IMR-90 (cell line): ENCODE measurements at regions not wholly inside any gene's neighbourhood (a gene's known extent, or its start where the extent isn't known, plus 50 kb on each side); places are given as distances from the start of the nearest gene placed in this dataset.

ENCODE experiments used
- ATAC-seq: fragments of 200-7000 bp; cut with Tn5 transposase; 2 replicates; pipeline ENCODE4 v1.9.1; 2020; ENCODE audit warnings: low read depth, mild to moderate bottlenecking, moderate library complexity
- BruUV-seq: library from RNA; stranded (reverse); fragments of 400-500 nt; replicated peaks from 2 replicates; lab custom pipeline; 2021; lab: Mats Ljungman, UMichigan
- CTCF ChIA-PET: fragments of 300-600 bp; formaldehyde crosslinking; extraction: SDS; loops from one replicate; lab custom pipeline; 2021; ENCODE audit warnings: antibody characterized with exemption; lab: Yijun Ruan, JAX
- POLR2A ChIA-PET: fragments of 300-600 bp; sonication (Branson Sonifier 250); formaldehyde crosslinking; loops from one replicate; lab custom pipeline; 2022; ENCODE audit warnings: antibody characterized with exemption; ENCODE audit not compliant: unreplicated experiment; lab: Charles Lee
- DNase-seq: peaks from one replicate; pipeline ENCODE4 v3.0.0; 2013
- H2AFZ ChIP-seq: replicated peaks from 2 replicates; pipeline ENCODE3; 2013; ENCODE audit warnings: low read length, mild to moderate bottlenecking; ENCODE audit not compliant: poor library complexity
- H2AK5ac ChIP-seq: 2 replicates; pipeline ENCODE4 v1.6.1; 2013; ENCODE audit warnings: low read depth, low read length, inconsistent platforms
- H2AK9ac ChIP-seq: replicated peaks from 2 replicates; pipeline ENCODE3; 2013; ENCODE audit warnings: mild to moderate bottlenecking, low read depth, low read length, moderate library complexity; ENCODE audit not compliant: poor library complexity
- H2BK120ac ChIP-seq: 2 replicates; pipeline ENCODE4 v1.6.1; 2013; ENCODE audit warnings: low read depth, low read length, inconsistent platforms
- H2BK15ac ChIP-seq: 3 replicates; pipeline ENCODE4 v1.6.1; 2013; ENCODE audit warnings: low read depth, low read length, inconsistent platforms
- H2BK20ac ChIP-seq: 2 replicates; pipeline ENCODE4 v1.6.1; 2013; ENCODE audit warnings: low read depth, mild to moderate bottlenecking, inconsistent platforms, low read length, moderate library complexity
- H2BK5ac ChIP-seq: 2 replicates; pipeline ENCODE4 v1.6.1; 2013; ENCODE audit warnings: mild to moderate bottlenecking, low read depth, low read length, inconsistent platforms; ENCODE audit not compliant: poor library complexity, severe bottlenecking
- H3K14ac ChIP-seq: replicated peaks from 2 replicates; pipeline ENCODE4 v1.6.1; 2013; ENCODE audit warnings: low read depth, low read length, inconsistent platforms
- H3K18ac ChIP-seq: 2 replicates; pipeline ENCODE4 v1.6.1; 2013; ENCODE audit warnings: low read depth, low read length, control low read depth
- H3K23ac ChIP-seq: 2 replicates; pipeline ENCODE4 v1.6.1; 2013; ENCODE audit warnings: low read depth, low read length, inconsistent platforms
- H3K27ac ChIP-seq: 2 replicates; pipeline ENCODE4 v1.5.1; 2013; ENCODE audit warnings: mild to moderate bottlenecking, control low read depth, low read length; ENCODE audit not compliant: insufficient read depth
- H3K27me3 ChIP-seq: 2 replicates; pipeline ENCODE4 v1.6.1; 2013; ENCODE audit warnings: low read length; ENCODE audit not compliant: control insufficient read depth, insufficient read depth
- H3K36me3 ChIP-seq: 2 replicates; pipeline ENCODE4 v1.6.1; 2013; ENCODE audit warnings: low read length, mixed read lengths; ENCODE audit not compliant: control insufficient read depth, insufficient read depth
- H3K4ac ChIP-seq: 2 replicates; pipeline ENCODE4 v1.6.1; 2013; ENCODE audit warnings: low read depth, low read length, inconsistent platforms
- H3K4me1 ChIP-seq: 2 replicates; pipeline ENCODE4 v1.6.1; 2013; ENCODE audit warnings: low read length, mixed read lengths; ENCODE audit not compliant: control insufficient read depth, insufficient read depth
- H3K4me2 ChIP-seq: 2 replicates; pipeline ENCODE4 v1.6.1; 2013; ENCODE audit warnings: low read depth, mild to moderate bottlenecking, control low read depth, low read length, moderate library complexity
- H3K4me3 ChIP-seq: 2 replicates; pipeline ENCODE4 v1.5.1; 2013; ENCODE audit warnings: low read depth, mild to moderate bottlenecking, control low read depth, low read length, moderate library complexity; ENCODE audit not compliant: insufficient read depth
- H3K56ac ChIP-seq: 2 replicates; pipeline ENCODE4 v1.6.1; 2013; ENCODE audit warnings: low read length, inconsistent platforms; ENCODE audit not compliant: insufficient read depth; ENCODE audit errors: extremely low read depth
- H3K79me1 ChIP-seq, 2 experiments: 2 replicates each; pipeline ENCODE4 v1.6.1; 2013; ENCODE audit warnings: low read length in 2 of 2, inconsistent platforms in 1 of 2, low read depth in 1 of 2
- H3K9ac ChIP-seq: 2 replicates; pipeline ENCODE4 v1.6.1; 2013; ENCODE audit warnings: low read depth, low read length, control low read depth
- H3K9me1 ChIP-seq: 2 replicates; pipeline ENCODE4 v1.6.1; 2013; ENCODE audit warnings: low read length, inconsistent platforms; ENCODE audit not compliant: insufficient read depth
- H3K9me3 ChIP-seq: 2 replicates; pipeline ENCODE4 v1.6.1; 2013; ENCODE audit warnings: low read length; ENCODE audit not compliant: control insufficient read depth, insufficient read depth
- H4K20me1 ChIP-seq: 2 replicates; pipeline ENCODE4 v1.6.1; 2013; ENCODE audit warnings: low read length, inconsistent platforms; ENCODE audit not compliant: insufficient read depth
- H4K5ac ChIP-seq: 2 replicates; pipeline ENCODE4 v1.6.1; 2013; ENCODE audit warnings: mild to moderate bottlenecking, low read depth, low read length, control low read depth
- H4K8ac ChIP-seq, 2 experiments: 2 replicates each; pipeline ENCODE4 v1.6.1; 2013; ENCODE audit warnings: low read depth in 2 of 2, low read length in 2 of 2, control low read depth in 1 of 2, inconsistent platforms in 1 of 2
- H4K91ac ChIP-seq: 2 replicates; pipeline ENCODE4 v1.6.1; 2013; ENCODE audit warnings: low read depth, low read length, inconsistent platforms; ENCODE audit not compliant: insufficient read depth
- BHLHE40 ChIP-seq: fragments of 150-350 bp; IDR thresholded peaks from 2 replicates; pipeline ENCODE4 v1.6.1; 2016; ENCODE audit warnings: mild to moderate bottlenecking, low read depth, low read length
- CEBPB ChIP-seq: IDR thresholded peaks from 2 replicates; pipeline ENCODE4 v1.6.1; 2012; ENCODE audit warnings: low read depth, low read length, improper control_type of control experiment
- CTCF ChIP-seq: conservative IDR thresholded peaks from 2 replicates; pipeline ENCODE4 v1.5.1; 2012; ENCODE audit warnings: mild to moderate bottlenecking, low read depth, low read length, improper control_type of control experiment
- ELK1 ChIP-seq: fragments of 150-350 bp; IDR thresholded peaks from 2 replicates; pipeline ENCODE4 v1.6.1; 2016; ENCODE audit warnings: low read depth, mild to moderate bottlenecking, low read length, moderate library complexity, borderline replicate concordance
- FOS ChIP-seq: fragments of 150-350 bp; IDR thresholded peaks from 2 replicates; pipeline ENCODE4 v1.6.1; 2016; ENCODE audit warnings: low read depth, low read length
- MAFK ChIP-seq: IDR thresholded peaks from 2 replicates; pipeline ENCODE4 v1.6.1; 2012; ENCODE audit warnings: low read depth, low read length, improper control_type of control experiment
- MAZ ChIP-seq: IDR thresholded peaks from 2 replicates; pipeline ENCODE4 v1.6.1; 2012; ENCODE audit warnings: low read depth, mild to moderate bottlenecking, low read length, improper control_type of control experiment, moderate library complexity, borderline replicate concordance
- MXI1 ChIP-seq: IDR thresholded peaks from 2 replicates; pipeline ENCODE4 v1.6.1; 2012; ENCODE audit warnings: low read depth, mild to moderate bottlenecking, low read length, moderate library complexity, borderline replicate concordance
- NFE2L2 ChIP-seq: fragments of 150-350 bp; IDR thresholded peaks from 2 replicates; pipeline ENCODE4 v1.6.1; 2016; ENCODE audit warnings: low read depth, mild to moderate bottlenecking, low read length
- POLR2A ChIP-seq: IDR thresholded peaks from 2 replicates; pipeline ENCODE4 v1.6.1; 2012; ENCODE audit warnings: mild to moderate bottlenecking, low read depth, low read length
- RAD21 ChIP-seq: IDR thresholded peaks from 2 replicates; pipeline ENCODE4 v1.6.1; 2012; ENCODE audit warnings: low read length, improper control_type of control experiment
- RCOR1 ChIP-seq: IDR thresholded peaks from 2 replicates; pipeline ENCODE4 v1.6.1; 2012; ENCODE audit warnings: mild to moderate bottlenecking, low read length, improper control_type of control experiment; ENCODE audit not compliant: insufficient replicate concordance
- RFX5 ChIP-seq: IDR thresholded peaks from 2 replicates; pipeline ENCODE4 v1.8.0; 2012; ENCODE audit warnings: low read depth, mild to moderate bottlenecking, low read length, moderate library complexity
- SMC3 ChIP-seq: fragments of 150-350 bp; IDR thresholded peaks from 2 replicates; pipeline ENCODE4 v1.6.1; 2016; ENCODE audit warnings: low read depth, mild to moderate bottlenecking, antibody characterized with exemption, low read length, moderate library complexity
- USF2 ChIP-seq: fragments of 150-350 bp; IDR thresholded peaks from 2 replicates; pipeline ENCODE4 v1.6.1; 2017; ENCODE audit warnings: mild to moderate bottlenecking, antibody characterized with exemption, low read length, low read depth
- WGBS, 2 experiments: methylation state at CpG; one replicate each; pipeline versions ENCODE4 v1.1.5 to v1.1.7; 2013; ENCODE audit warnings: missing lambda C conversion rate in 2 of 2; ENCODE audit not compliant: insufficient read length in 1 of 2; ENCODE audit errors: extremely low coverage in 2 of 2; 5-methylcytosine and 5-hydroxymethylcytosine counted together
- dilution Hi-C: fragments of 300-500 bp; cut with HindIII; formaldehyde crosslinking; loops from one replicate; pipeline ENCODE4 v1.14.3; 2018; ENCODE audit warnings: low sequenced_read_pairs; ENCODE audit not compliant: unreplicated experiment
- in situ Hi-C: fragments of 300-500 bp; cut with MboI; formaldehyde crosslinking; loops from 3 replicates; pipeline ENCODE4 v1.14.3; 2019; ENCODE audit warnings: low sequenced_read_pairs, inconsistent platforms, mixed read lengths
- intact Hi-C: fragments of 100-400 bp; cut with micrococcal nuclease; formaldehyde crosslinking; loops from 2 replicates; pipeline ENCODE4 v1.10.0; 2022

GRCh38 chr2:107556038-107556627, 270.6 kb upstream of the RGPD4 start:
- DNase-seq (no peak), ATAC-seq (no peak)
- H3K9me3 ChIP-seq = peaks cover 6% of the 10 kb centered on the region
- H3K18ac ChIP-seq = no peak overlapping the region
- dilution Hi-C loops = no loop called here
- in situ Hi-C loops = no loop called here
- no peak overlapping the region for H3K23ac ChIP-seq
- no peak overlapping the region for H3K14ac ChIP-seq
- no peak overlapping the region for H2BK20ac ChIP-seq
- H3K4me1 ChIP-seq = no peaks in the 10 kb centered on the region
- no peak overlapping the region for H2BK5ac ChIP-seq
- no peak overlapping the region for H3K4me3 ChIP-seq
- H3K36me3 ChIP-seq = no peaks in the 10 kb centered on the region
- intact Hi-C loops = no loop called here
- H2AK5ac ChIP-seq = no peak overlapping the region
- H4K20me1 ChIP-seq = no peaks in the 10 kb centered on the region
- no peak overlapping the region for H4K91ac ChIP-seq
- no peak overlapping the region for H3K56ac ChIP-seq
- no peaks in the 10 kb centered on the region for H3K9me1 ChIP-seq
- WGBS, 2 experiments = no CpG with 5 or more reads among the region's 5 CpGs
- no peak for TF ChIP-seq CTCF
- TF ChIP-seq CEBPB = no peak
- TF ChIP-seq ELK1 = no peak
- no peak for TF ChIP-seq FOS
- TF ChIP-seq MAZ = no peak
- TF ChIP-seq USF2 = no peak
- TF ChIP-seq RAD21 = no peak
- TF ChIP-seq POLR2A = no peak
- TF ChIP-seq MAFK = no peak
- TF ChIP-seq SMC3 = no peak
- no peak for TF ChIP-seq RFX5
- TF ChIP-seq MXI1 = no peak
- no peak for TF ChIP-seq NFE2L2
- TF ChIP-seq RCOR1 = no peak
- no peak for TF ChIP-seq BHLHE40
- H3K79me1 ChIP-seq = no peaks in the 10 kb centered on the region
- no peak overlapping the region for H2AK9ac ChIP-seq
- no peaks in the 10 kb centered on the region for H3K27me3 ChIP-seq
- H2BK15ac ChIP-seq = no peak overlapping the region
- H3K4me2 ChIP-seq = no peak overlapping the region
- H4K5ac ChIP-seq = no peak overlapping the region
- ChIA-PET CTCF (no interaction called here), POLR2A (no interaction called here)
- BruUV-seq = no TSS peak
- H3K9ac ChIP-seq = no peak overlapping the region
- H3K27ac ChIP-seq = no peak overlapping the region
- no peak overlapping the region for H3K4ac ChIP-seq
- no peak overlapping the region for H2AFZ ChIP-seq
- no peak overlapping the region for H4K8ac ChIP-seq
- no peak overlapping the region for H2BK120ac ChIP-seq
